Stomach smooth muscle (tissue), 2 donors: ENCODE measurements at regions not wholly inside any gene's neighbourhood (a gene's known extent, or its start where the extent isn't known, plus 50 kb on each side); places are given as distances from the start of the nearest gene placed in this dataset.
A peak's percentile ranks its signal among the peaks of the same experiment; 100 is the strongest.

Experiments
- H3K27ac ChIP-seq: one replicate; pipeline ENCODE4 v1.7.0; 2013; ENCODE audit warnings: mild to moderate bottlenecking, low read length, inconsistent platforms
- H3K27me3 ChIP-seq, 2 donors: one replicate each; pipeline ENCODE4 v1.7.0; 2013; ENCODE audit warnings: low read length in 2 of 2; ENCODE audit not compliant: insufficient read depth in 2 of 2, control insufficient read depth in 1 of 2
- H3K36me3 ChIP-seq, 2 donors: one replicate each; pipeline ENCODE4 v1.7.0; 2013; ENCODE audit warnings: low read length in 2 of 2; ENCODE audit not compliant: control insufficient read depth in 2 of 2, insufficient read depth in 2 of 2
- H3K4me1 ChIP-seq: one replicate; pipeline ENCODE4 v1.7.0; 2013; ENCODE audit warnings: low read length; ENCODE audit not compliant: control insufficient read depth, insufficient read depth
- H3K4me3 ChIP-seq, 2 donors: one replicate each; pipeline ENCODE4 v1.7.0; 2013; ENCODE audit warnings: low read length in 2 of 2
- H3K9ac ChIP-seq, 2 donors: one replicate each; pipeline ENCODE4 v1.7.0; 2013; ENCODE audit warnings: low read length in 2 of 2, mild to moderate bottlenecking in 1 of 2
- H3K9me3 ChIP-seq, 2 donors: one replicate each; pipeline ENCODE4 v1.7.0; 2013; ENCODE audit warnings: low read length in 2 of 2; ENCODE audit not compliant: control insufficient read depth in 2 of 2
- donor health status: healthy.
- donor health status: Pancreatic carcinoma.

GRCh38 chr12:91777268-91777992, 368.2 kb downstream of the BTG1 start:
- H3K9ac ChIP-seq, result no peak overlapping the region
- no peak overlapping the region for H3K27ac ChIP-seq
- H3K36me3 ChIP-seq, result no peaks in the 10 kb centered on the region
- no peaks in the 10 kb centered on the region for H3K9me3 ChIP-seq
- no peak overlapping the region for H3K4me3 ChIP-seq
- H3K4me1 ChIP-seq, result no peaks in the 10 kb centered on the region
- H3K27me3 ChIP-seq, result no peaks in the 10 kb centered on the region

GRCh38 chr12:91774434-91774921, 371.2 kb downstream of the BTG1 start:
- H3K27me3 ChIP-seq, result no peaks in the 10 kb centered on the region
- peak overlapping the region; percentile 33 to 47 for H3K4me3 ChIP-seq
- H3K9ac ChIP-seq, result peak overlapping the region in 1 of 2 donors; percentile 0
- H3K9me3 ChIP-seq, result no peaks in the 10 kb centered on the region
- H3K27ac ChIP-seq, result no peak overlapping the region
- no peaks in the 10 kb centered on the region for H3K4me1 ChIP-seq
- no peaks in the 10 kb centered on the region for H3K36me3 ChIP-seq

GRCh38 chr12:91773749-91774429, 371.8 kb downstream of the BTG1 start:
- Histone ChIP-seq H3K4me3 (peak overlapping the region; percentile 33 to 47), H3K36me3 (no peaks in the 10 kb centered on the region), H3K27ac (no peak overlapping the region), H3K4me1 (no peaks in the 10 kb centered on the region), H3K27me3 (no peaks in the 10 kb centered on the region), H3K9ac (peak overlapping the region in 1 of 2 donors; percentile 0), H3K9me3 (no peaks in the 10 kb centered on the region)

GRCh38 chr12:91772411-91772810, 373.2 kb downstream of the BTG1 start:
- H3K36me3 ChIP-seq, result no peaks in the 10 kb centered on the region
- no peak overlapping the region for H3K27ac ChIP-seq
- H3K4me1 ChIP-seq, result no peaks in the 10 kb centered on the region
- H3K27me3 ChIP-seq, result no peaks in the 10 kb centered on the region
- H3K9ac ChIP-seq, result no peak overlapping the region
- H3K9me3 ChIP-seq, result no peaks in the 10 kb centered on the region
- H3K4me3 ChIP-seq, result no peak overlapping the region

- no peak overlapping the region for H3K9ac ChIP-seq
- no peak overlapping the region for H3K4me3 ChIP-seq
- H3K9me3 ChIP-seq, result no peaks in the 10 kb centered on the region
- H3K27me3 ChIP-seq, result no peaks in the 10 kb centered on the region
- no peaks in the 10 kb centered on the region for H3K36me3 ChIP-seq
- no peaks in the 10 kb centered on the region for H3K4me1 ChIP-seq
- no peak overlapping the region for H3K27ac ChIP-seq
These were observed 375.9 kb downstream of the BTG1 start for GRCh38 chr12:91769736-91770135.

GRCh38 chr12:91767237-91767636, 378.4 kb downstream of the BTG1 start:
- Histone ChIP-seq H3K9me3 (no peaks in the 10 kb centered on the region), H3K36me3 (no peaks in the 10 kb centered on the region), H3K27me3 (no peaks in the 10 kb centered on the region), H3K4me1 (no peaks in the 10 kb centered on the region), H3K4me3 (no peak overlapping the region), H3K9ac (no peak overlapping the region), H3K27ac (no peak overlapping the region)

GRCh38 chr12:91766454-91766853, 379.2 kb downstream of the BTG1 start:
- no peaks in the 10 kb centered on the region for H3K27me3 ChIP-seq
- H3K4me1 ChIP-seq, result no peaks in the 10 kb centered on the region
- H3K27ac ChIP-seq, result no peak overlapping the region
- no peaks in the 10 kb centered on the region for H3K9me3 ChIP-seq
- no peak overlapping the region for H3K9ac ChIP-seq
- H3K36me3 ChIP-seq, result no peaks in the 10 kb centered on the region
- no peak overlapping the region for H3K4me3 ChIP-seq

- H3K27me3 ChIP-seq, result no peaks in the 10 kb centered on the region
- no peaks in the 10 kb centered on the region for H3K4me1 ChIP-seq
- no peak overlapping the region for H3K27ac ChIP-seq
- no peaks in the 10 kb centered on the region for H3K36me3 ChIP-seq
- no peaks in the 10 kb centered on the region for H3K9me3 ChIP-seq
- H3K9ac ChIP-seq, result no peak overlapping the region
- H3K4me3 ChIP-seq, result no peak overlapping the region
These were observed 381.8 kb downstream of the BTG1 start for GRCh38 chr12:91763654-91764370.

GRCh38 chr12:91753649-91754048, 392.0 kb downstream of the BTG1 start:
- Histone ChIP-seq H3K4me3 (no peak overlapping the region), H3K36me3 (no peaks in the 10 kb centered on the region), H3K27ac (no peak overlapping the region), H3K9me3 (no peaks in the 10 kb centered on the region), H3K27me3 (no peaks in the 10 kb centered on the region), H3K4me1 (no peaks in the 10 kb centered on the region), H3K9ac (no peak overlapping the region)

- no peaks in the 10 kb centered on the region for H3K36me3 ChIP-seq
- H3K9me3 ChIP-seq, result no peaks in the 10 kb centered on the region
- H3K27ac ChIP-seq, result no peak overlapping the region
- H3K4me1 ChIP-seq, result no peaks in the 10 kb centered on the region
- H3K9ac ChIP-seq, result no peak overlapping the region
- no peaks in the 10 kb centered on the region for H3K27me3 ChIP-seq
- H3K4me3 ChIP-seq, result no peak overlapping the region
These were observed 398.7 kb downstream of the BTG1 start for GRCh38 chr12:91746976-91747375.
